ENCODE measurements at regions not wholly inside any gene's neighbourhood (a gene's known extent, or its start where the extent isn't known, plus 50 kb on each side); places are given as distances from the start of the nearest gene placed in this dataset.

- TF ChIP-seq CTCF (IDR thresholded peaks at IDR 0.05; ENCODE audit: low read length) = no peak
- no peak for TF ChIP-seq EZH2 (IDR thresholded peaks at IDR 0.05; ENCODE audit: borderline replicate concordance, low read length)
Measured at GRCh38 chr22:27181537-27181936, 524.1 kb downstream of the MIAT start.

All from OCI-LY1 (cell line).